DND-41 (cell line): ENCODE measurements at regions not wholly inside any gene's neighbourhood (a gene's known extent, or its start where the extent isn't known, plus 50 kb on each side); places are given as distances from the start of the nearest gene placed in this dataset.

Source experiments
- ATAC-seq: fragments of 200-7000 bp; cut with Tn5 transposase; 3 replicates; pipeline ENCODE4 v1.9.1; 2021; ENCODE audit warnings: low read depth; ENCODE audit not compliant: insufficient read depth
- DNase-seq: peaks from one replicate; pipeline ENCODE4 v3.0.0-alpha.2; 2020
- H2AFZ ChIP-seq: 2 replicates; pipeline ENCODE4 v1.6.0; 2012; ENCODE audit warnings: low read depth, low read length
- H3K27ac ChIP-seq: 2 replicates; pipeline ENCODE4 v1.5.1; 2012; ENCODE audit warnings: low read length, inconsistent platforms
- H3K27me3 ChIP-seq: fragments of 200-600 bp; sonication (generic); 2 replicates; pipeline ENCODE4 v1.6.0; 2012; ENCODE audit warnings: low read length, mild to moderate bottlenecking, inconsistent platforms; ENCODE audit not compliant: insufficient read depth, poor library complexity
- H3K36me3 ChIP-seq: 2 replicates; pipeline ENCODE4 v1.5.1; 2012; ENCODE audit warnings: low read length, inconsistent platforms; ENCODE audit not compliant: insufficient read depth
- H3K4me1 ChIP-seq: 2 replicates; pipeline ENCODE4 v1.5.1; 2012; ENCODE audit warnings: mild to moderate bottlenecking, low read length; ENCODE audit not compliant: insufficient read depth
- H3K4me2 ChIP-seq: 2 replicates; pipeline ENCODE4 v1.6.0; 2012; ENCODE audit warnings: mild to moderate bottlenecking, moderate library complexity, low read length, inconsistent platforms; ENCODE audit not compliant: insufficient read depth
- H3K4me3 ChIP-seq, 2 experiments: fragments of 200-600 bp in 1 of 2; shearing (Covaris generic) in 1 of 2; 2 replicates each; pipeline ENCODE4 v1.5.1; 2012 to 2016; ENCODE audit warnings: inconsistent platforms in 2 of 2, low read length in 2 of 2, mild to moderate bottlenecking in 2 of 2, low read depth in 1 of 2, moderate library complexity in 1 of 2
- H3K79me2 ChIP-seq: 2 replicates; pipeline ENCODE4 v1.6.0; 2012; ENCODE audit warnings: low read length, inconsistent platforms; ENCODE audit not compliant: insufficient read depth
- H3K9ac ChIP-seq: 2 replicates; pipeline ENCODE4 v1.6.0; 2012; ENCODE audit warnings: low read depth, mild to moderate bottlenecking, inconsistent platforms, low read length, moderate library complexity
- H3K9me3 ChIP-seq: 2 replicates; pipeline ENCODE4 v1.5.1; 2012; ENCODE audit warnings: low read length, moderate library complexity, mild to moderate bottlenecking, inconsistent platforms; ENCODE audit not compliant: insufficient read depth, severe bottlenecking
- H4K20me1 ChIP-seq: 2 replicates; pipeline ENCODE4 v1.6.0; 2012; ENCODE audit warnings: low read length; ENCODE audit not compliant: insufficient read depth
- CTCF ChIP-seq: IDR thresholded peaks from 2 replicates; pipeline ENCODE4 v1.5.1; 2012; ENCODE audit warnings: borderline replicate concordance, low read length, moderate library complexity, mild to moderate bottlenecking; ENCODE audit not compliant: poor library complexity, severe bottlenecking; ENCODE audit errors: extremely low read depth
- EZH2 ChIP-seq: IDR thresholded peaks from 3 replicates; pipeline ENCODE4 v1.6.1; 2012; ENCODE audit warnings: borderline replicate concordance, low read depth, mild to moderate bottlenecking, moderate library complexity, low read length, inconsistent platforms; ENCODE audit not compliant: severe bottlenecking

DNA sequence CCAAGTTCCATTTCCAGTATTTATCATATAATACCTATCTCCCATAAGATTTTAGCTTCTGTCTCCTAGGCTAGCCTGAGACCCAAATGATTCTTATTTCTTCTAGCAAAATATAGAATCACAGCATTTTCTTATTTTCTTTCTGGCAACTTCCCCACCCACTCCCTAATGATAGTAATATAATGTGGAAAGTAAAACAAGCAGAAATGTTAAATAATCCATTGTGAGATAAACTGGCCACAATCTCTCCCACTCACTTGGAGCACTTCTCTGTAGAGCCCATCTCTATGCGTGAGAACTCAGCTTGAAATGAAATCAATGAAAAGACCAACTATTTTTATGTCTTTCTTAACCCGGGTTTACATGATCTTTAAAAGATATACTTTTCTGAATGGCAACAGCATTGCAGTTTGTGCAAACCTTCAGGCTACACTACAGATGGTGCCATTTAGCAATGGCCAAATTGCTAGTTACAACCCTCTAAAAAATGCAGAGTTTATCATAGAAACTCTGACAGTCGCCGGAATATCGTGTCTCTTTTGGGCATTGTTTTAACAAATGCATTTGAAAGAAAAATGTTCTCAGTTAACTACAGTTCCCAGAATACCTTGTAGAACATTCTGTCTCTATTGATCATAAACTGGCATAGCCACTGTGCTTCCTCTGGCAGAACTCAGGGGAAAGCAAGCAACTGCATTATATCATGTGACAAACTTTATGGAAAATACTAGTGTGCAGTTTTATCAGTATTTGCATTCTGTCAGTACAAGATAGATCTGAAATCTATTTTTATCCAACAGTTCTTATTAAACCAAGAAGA lies 1407.4 kb upstream of the ZEB2 start:
- Histone ChIP-seq H3K9me3 (no peaks in the 10 kb centered on the region), H3K4me2 (no peak overlapping the region), H3K27ac (no peak overlapping the region), H3K79me2 (no peaks in the 10 kb centered on the region), H4K20me1 (no peaks in the 10 kb centered on the region), H3K9ac (no peak overlapping the region), H2AFZ (no peak overlapping the region), H3K27me3 (no peaks in the 10 kb centered on the region), H3K36me3 (no peaks in the 10 kb centered on the region), H3K4me3 (no peak overlapping the region), H3K4me1 (no peaks in the 10 kb centered on the region)
- DNase-seq: no peak
- no peak for TF ChIP-seq CTCF
- TF ChIP-seq EZH2: no peak
- ATAC-seq: no peak

GRCh38 chr2:145925591-145925990 lies 1405.7 kb upstream of the ZEB2 start:
- Histone ChIP-seq H3K27me3 (no peaks in the 10 kb centered on the region), H3K27ac (no peak overlapping the region), H3K36me3 (no peaks in the 10 kb centered on the region), H3K79me2 (no peaks in the 10 kb centered on the region), H3K4me2 (no peak overlapping the region), H3K9me3 (no peaks in the 10 kb centered on the region), H2AFZ (no peak overlapping the region; the same call in 1 of the 2 replicates), H4K20me1 (no peaks in the 10 kb centered on the region), H3K4me3 (no peak overlapping the region), H3K9ac (no peak overlapping the region), H3K4me1 (no peaks in the 10 kb centered on the region)
- no peak for ATAC-seq
- DNase-seq: no peak
- no peak for TF ChIP-seq CTCF
- TF ChIP-seq EZH2: no peak

DNA sequence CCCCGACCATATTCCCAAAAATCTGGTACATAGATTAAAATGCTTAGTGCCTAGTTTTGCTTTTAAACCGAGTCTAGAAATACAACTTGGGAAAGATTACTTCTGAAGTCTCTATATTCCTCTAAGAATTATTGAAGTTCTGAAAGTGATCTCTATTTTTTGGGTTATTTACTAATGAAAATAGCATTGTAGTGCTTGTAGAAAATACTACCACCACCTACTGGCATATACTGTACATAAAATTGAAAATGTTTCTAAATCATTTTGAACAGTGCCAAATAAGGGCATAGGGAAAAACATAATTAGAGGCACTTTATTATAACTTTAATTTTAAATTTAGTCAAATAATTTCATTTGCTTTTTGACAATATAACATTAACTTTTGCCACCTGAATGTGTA lies 1399.6 kb upstream of the ZEB2 start:
- no peak overlapping the region for H3K4me2 ChIP-seq
- H3K27ac ChIP-seq: no peak overlapping the region
- no peak for ATAC-seq
- TF ChIP-seq EZH2: no peak
- TF ChIP-seq CTCF: no peak
- no peaks in the 10 kb centered on the region for H3K4me1 ChIP-seq
- no peaks in the 10 kb centered on the region for H3K36me3 ChIP-seq
- no peaks in the 10 kb centered on the region for H3K79me2 ChIP-seq
- no peaks in the 10 kb centered on the region for H3K27me3 ChIP-seq
- H4K20me1 ChIP-seq: no peaks in the 10 kb centered on the region
- no peak overlapping the region for H2AFZ ChIP-seq
- no peak overlapping the region for H3K4me3 ChIP-seq
- DNase-seq: no peak
- H3K9ac ChIP-seq: no peak overlapping the region
- H3K9me3 ChIP-seq: no peaks in the 10 kb centered on the region

DNA sequence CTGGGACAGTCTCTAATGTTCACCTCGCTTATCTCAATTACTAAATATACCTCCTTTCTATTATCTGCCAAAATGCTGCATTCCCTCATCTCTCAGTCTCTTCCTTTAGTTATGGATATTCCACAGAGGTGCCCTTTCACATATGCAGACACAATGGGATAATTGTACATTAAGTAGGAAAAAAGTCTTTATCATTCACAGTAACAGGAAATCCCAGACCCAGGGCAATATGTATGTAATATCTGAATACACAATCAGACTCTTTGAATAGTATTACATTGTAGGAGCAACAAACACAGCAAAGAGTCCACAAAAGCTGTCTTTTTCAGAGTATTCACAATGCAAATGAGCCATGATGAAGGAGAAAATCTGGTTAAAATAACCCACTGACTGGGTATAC lies 1399.0 kb upstream of the ZEB2 start:
- H3K9me3 ChIP-seq: no peaks in the 10 kb centered on the region
- H3K79me2 ChIP-seq: no peaks in the 10 kb centered on the region
- no peak for DNase-seq
- TF ChIP-seq EZH2: no peak
- no peak for TF ChIP-seq CTCF
- no peak overlapping the region for H3K9ac ChIP-seq
- no peaks in the 10 kb centered on the region for H3K4me1 ChIP-seq
- no peaks in the 10 kb centered on the region for H3K36me3 ChIP-seq
- H3K27me3 ChIP-seq: no peaks in the 10 kb centered on the region
- ATAC-seq: no peak
- H4K20me1 ChIP-seq: no peaks in the 10 kb centered on the region
- H3K27ac ChIP-seq: no peak overlapping the region
- no peak overlapping the region for H3K4me2 ChIP-seq
- H3K4me3 ChIP-seq: no peak overlapping the region
- no peak overlapping the region for H2AFZ ChIP-seq
